Stomach smooth muscle (tissue), 2 donors: ENCODE measurements at regions not wholly inside any gene's neighbourhood (a gene's known extent, or its start where the extent isn't known, plus 50 kb on each side); places are given as distances from the start of the nearest gene placed in this dataset.

Experiments used
- H3K27ac ChIP-seq: one replicate; pipeline ENCODE4 v1.7.0; 2013; ENCODE audit warnings: mild to moderate bottlenecking, low read length, inconsistent platforms
- H3K27me3 ChIP-seq, 2 donors: one replicate each; pipeline ENCODE4 v1.7.0; 2013; ENCODE audit warnings: low read length in 2 of 2; ENCODE audit not compliant: insufficient read depth in 2 of 2, control insufficient read depth in 1 of 2
- H3K36me3 ChIP-seq, 2 donors: one replicate each; pipeline ENCODE4 v1.7.0; 2013; ENCODE audit warnings: low read length in 2 of 2; ENCODE audit not compliant: control insufficient read depth in 2 of 2, insufficient read depth in 2 of 2
- H3K4me1 ChIP-seq: one replicate; pipeline ENCODE4 v1.7.0; 2013; ENCODE audit warnings: low read length; ENCODE audit not compliant: control insufficient read depth, insufficient read depth
- H3K4me3 ChIP-seq, 2 donors: one replicate each; pipeline ENCODE4 v1.7.0; 2013; ENCODE audit warnings: low read length in 2 of 2
- H3K9ac ChIP-seq, 2 donors: one replicate each; pipeline ENCODE4 v1.7.0; 2013; ENCODE audit warnings: low read length in 2 of 2, mild to moderate bottlenecking in 1 of 2
- H3K9me3 ChIP-seq, 2 donors: one replicate each; pipeline ENCODE4 v1.7.0; 2013; ENCODE audit warnings: low read length in 2 of 2; ENCODE audit not compliant: control insufficient read depth in 2 of 2
- donor health status: healthy.
- donor health status: Pancreatic carcinoma.

DNA sequence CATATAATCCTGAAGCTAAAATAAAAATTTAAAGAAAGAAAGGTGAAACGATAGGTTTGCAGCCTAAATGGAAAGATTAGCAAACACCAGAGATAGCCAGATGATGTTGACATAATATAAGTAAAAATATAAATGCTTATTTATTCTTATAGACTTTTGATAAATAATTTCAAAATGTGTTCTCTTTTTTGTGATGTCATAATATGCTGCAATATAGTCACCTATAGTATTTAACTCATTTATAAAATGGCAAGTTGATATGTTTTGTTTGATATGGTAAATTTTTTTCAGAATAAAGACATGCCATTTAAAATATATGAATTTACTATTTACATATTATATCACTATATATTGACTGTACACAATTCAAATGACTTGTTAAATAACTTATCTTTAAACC lies 813.4 kb downstream of the LRFN5 start:
- no peaks in the 10 kb centered on the region for H3K36me3 ChIP-seq
- H3K9me3 ChIP-seq, result no peaks in the 10 kb centered on the region
- H3K4me1 ChIP-seq, result no peaks in the 10 kb centered on the region
- no peaks in the 10 kb centered on the region for H3K27me3 ChIP-seq
- no peak overlapping the region for H3K27ac ChIP-seq
- H3K4me3 ChIP-seq, result no peak overlapping the region
- H3K9ac ChIP-seq, result no peak overlapping the region

GRCh38 chr14:42407153-42407552 lies 800.5 kb downstream of the LRFN5 start:
- Histone ChIP-seq H3K27me3 (no peaks in the 10 kb centered on the region), H3K4me1 (no peaks in the 10 kb centered on the region), H3K27ac (no peak overlapping the region), H3K4me3 (no peak overlapping the region), H3K36me3 (no peaks in the 10 kb centered on the region), H3K9ac (no peak overlapping the region), H3K9me3 (peaks cover 0 to 2% of the 10 kb centered on the region in 2 donors)

- H3K4me1 ChIP-seq, result no peaks in the 10 kb centered on the region
- no peaks in the 10 kb centered on the region for H3K9me3 ChIP-seq
- no peaks in the 10 kb centered on the region for H3K27me3 ChIP-seq
- H3K9ac ChIP-seq, result no peak overlapping the region
- no peaks in the 10 kb centered on the region for H3K36me3 ChIP-seq
- H3K27ac ChIP-seq, result no peak overlapping the region
- H3K4me3 ChIP-seq, result no peak overlapping the region
Measured at GRCh38 chr14:42391146-42391834, 784.6 kb downstream of the LRFN5 start.

- H3K36me3 ChIP-seq, result no peaks in the 10 kb centered on the region
- H3K27ac ChIP-seq, result no peak overlapping the region
- no peaks in the 10 kb centered on the region for H3K27me3 ChIP-seq
- no peak overlapping the region for H3K9ac ChIP-seq
- no peaks in the 10 kb centered on the region for H3K4me1 ChIP-seq
- no peaks in the 10 kb centered on the region for H3K9me3 ChIP-seq
- H3K4me3 ChIP-seq, result no peak overlapping the region
Measured at GRCh38 chr14:42378880-42379279, 772.2 kb downstream of the LRFN5 start.

DNA sequence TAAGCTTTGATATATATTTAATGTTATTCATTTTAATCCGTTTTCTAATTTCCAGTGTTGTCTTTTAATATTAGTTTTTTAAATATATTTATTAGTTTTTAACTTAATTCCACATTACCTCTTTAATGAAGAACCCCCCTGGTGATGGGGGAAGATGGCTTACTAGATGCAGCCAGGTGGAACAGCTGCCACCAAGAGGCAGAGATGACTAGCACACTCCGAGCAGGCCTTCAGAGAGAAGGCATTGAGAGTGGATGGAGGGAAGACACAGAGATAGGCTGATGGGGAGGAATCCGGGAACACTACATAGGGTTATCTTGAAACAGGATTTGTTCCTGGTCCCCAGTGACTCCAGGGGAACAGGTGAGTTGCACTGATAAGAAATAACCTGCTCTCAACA lies 771.6 kb downstream of the LRFN5 start:
- Histone ChIP-seq H3K36me3 (no peaks in the 10 kb centered on the region), H3K4me1 (no peaks in the 10 kb centered on the region), H3K27me3 (no peaks in the 10 kb centered on the region), H3K9ac (no peak overlapping the region), H3K9me3 (no peaks in the 10 kb centered on the region), H3K27ac (no peak overlapping the region), H3K4me3 (no peak overlapping the region)

DNA sequence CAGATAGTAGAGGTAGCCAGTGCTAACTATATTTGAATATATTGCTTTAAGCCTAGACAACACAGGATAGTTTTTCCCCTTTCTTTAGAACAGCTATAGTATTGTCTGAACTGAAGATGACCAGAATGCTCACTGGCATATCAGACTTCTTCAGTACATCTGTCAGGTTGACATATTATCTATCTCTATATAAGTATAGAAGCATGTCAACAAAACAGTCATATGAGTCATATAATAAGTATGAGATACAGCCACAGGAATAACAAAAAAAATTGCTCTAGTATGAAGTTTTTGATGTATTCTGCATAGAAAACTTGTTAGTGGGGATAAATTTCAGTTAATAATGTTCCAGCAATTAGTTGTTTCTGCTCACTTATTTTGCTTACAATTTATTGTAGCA lies 767.7 kb downstream of the LRFN5 start:
- Histone ChIP-seq H3K36me3 (no peaks in the 10 kb centered on the region), H3K27me3 (no peaks in the 10 kb centered on the region), H3K9me3 (no peaks in the 10 kb centered on the region), H3K4me1 (no peaks in the 10 kb centered on the region), H3K27ac (no peak overlapping the region), H3K9ac (no peak overlapping the region), H3K4me3 (no peak overlapping the region)

GRCh38 chr14:42370056-42370455 lies 763.4 kb downstream of the LRFN5 start:
- Histone ChIP-seq H3K4me1 (no peaks in the 10 kb centered on the region), H3K36me3 (no peaks in the 10 kb centered on the region), H3K27me3 (no peaks in the 10 kb centered on the region), H3K9me3 (no peaks in the 10 kb centered on the region), H3K9ac (no peak overlapping the region), H3K4me3 (no peak overlapping the region), H3K27ac (no peak overlapping the region)

DNA sequence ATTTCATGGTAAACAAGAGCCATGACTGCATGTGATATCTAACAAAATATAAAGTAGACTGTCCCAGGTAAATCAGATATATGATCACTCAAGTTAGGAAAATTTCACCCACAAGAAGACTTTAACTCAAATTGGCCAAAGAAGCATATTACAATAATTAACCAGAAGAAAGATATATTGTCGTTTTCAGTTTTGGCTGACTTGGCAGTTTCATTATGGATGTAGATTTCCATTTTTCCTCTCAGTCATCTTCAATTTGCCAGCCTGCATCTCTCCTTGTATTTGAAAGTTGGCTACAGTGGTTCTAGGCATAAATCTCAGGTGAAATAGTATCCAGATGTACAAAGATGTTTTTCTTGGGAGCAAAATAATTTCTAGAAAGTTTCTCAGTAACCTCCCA lies 761.6 kb downstream of the LRFN5 start:
- Histone ChIP-seq H3K27ac (no peak overlapping the region), H3K27me3 (no peaks in the 10 kb centered on the region), H3K9me3 (no peaks in the 10 kb centered on the region), H3K4me3 (no peak overlapping the region), H3K9ac (no peak overlapping the region), H3K4me1 (no peaks in the 10 kb centered on the region), H3K36me3 (no peaks in the 10 kb centered on the region)

- no peak overlapping the region for H3K27ac ChIP-seq
- no peaks in the 10 kb centered on the region for H3K36me3 ChIP-seq
- H3K27me3 ChIP-seq, result no peaks in the 10 kb centered on the region
- no peaks in the 10 kb centered on the region for H3K4me1 ChIP-seq
- no peaks in the 10 kb centered on the region for H3K9me3 ChIP-seq
- H3K9ac ChIP-seq, result no peak overlapping the region
- H3K4me3 ChIP-seq, result no peak overlapping the region
Measured at GRCh38 chr14:42353315-42353714, 746.6 kb downstream of the LRFN5 start.

- H3K27ac ChIP-seq, result no peak overlapping the region
- H3K27me3 ChIP-seq, result no peaks in the 10 kb centered on the region
- no peaks in the 10 kb centered on the region for H3K36me3 ChIP-seq
Measured at GRCh38 chr14:42335918-42336317, 729.2 kb downstream of the LRFN5 start.

DNA sequence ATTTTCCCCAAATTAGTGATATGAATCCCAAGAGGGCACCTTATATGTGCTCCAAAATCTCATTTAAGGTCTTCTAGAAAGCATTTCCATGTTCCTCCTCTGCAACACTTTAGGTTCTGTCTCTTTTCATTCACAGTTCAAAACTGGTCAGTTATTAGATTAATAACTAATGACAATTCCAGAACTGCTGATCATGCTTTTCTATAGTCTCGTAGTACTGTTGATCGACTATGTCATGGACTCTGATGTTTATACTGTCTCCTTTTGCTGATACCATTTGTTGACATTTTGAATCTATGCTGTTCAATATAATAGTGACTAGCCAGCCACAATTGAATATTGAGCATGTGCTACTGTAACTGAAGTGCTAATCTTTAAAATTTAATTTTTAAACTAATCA lies 728.3 kb downstream of the LRFN5 start:
- Histone ChIP-seq H3K27ac (no peak overlapping the region), H3K36me3 (no peaks in the 10 kb centered on the region), H3K9ac (no peak overlapping the region), H3K4me3 (no peak overlapping the region), H3K27me3 (no peaks in the 10 kb centered on the region), H3K9me3 (no peaks in the 10 kb centered on the region), H3K4me1 (no peaks in the 10 kb centered on the region)

More at GRCh38 chr14:42335918-42336317, 729.2 kb downstream of the LRFN5 start:
- H3K4me1 ChIP-seq, result no peaks in the 10 kb centered on the region
- no peak overlapping the region for H3K9ac ChIP-seq
- no peak overlapping the region for H3K4me3 ChIP-seq
- no peaks in the 10 kb centered on the region for H3K9me3 ChIP-seq
